Tibial artery (tissue), 4 donors: ENCODE measurements at regions not wholly inside any gene's neighbourhood (a gene's known extent, or its start where the extent isn't known, plus 50 kb on each side); places are given as distances from the start of the nearest gene placed in this dataset.
"Not testable (repeated sequence)": the region's sequence is repeated elsewhere in the genome, so short reads cannot be mapped to it uniquely, and the experiment has no call there.

ENCODE experiments used
- DNase-seq, 2 donors: peaks; one replicate each; pipeline ENCODE4 v3.0.0-alpha.2; 2019
- H3K27ac ChIP-seq, 2 donors: fragments of 200-600 bp; sonication (generic) in 1 of 2; 1 replicate in 1 of 2; 2 replicates in 1 of 2; pipeline ENCODE4 v1.5.1; 2018 to 2019; ENCODE audit warnings: mild to moderate bottlenecking in 1 of 2
- H3K27me3 ChIP-seq, 2 donors: fragments of 200-600 bp; sonication (generic) in 1 of 2; one replicate each; pipeline versions ENCODE4 v1.5.1 to v1.6.0; 2016 to 2019
- H3K36me3 ChIP-seq, 3 donors: fragments of 200-600 bp; sonication (generic) in 2 of 3; one replicate each; pipeline ENCODE4 v1.5.1; 2016 to 2019; ENCODE audit warnings: mild to moderate bottlenecking in 2 of 3
- H3K4me1 ChIP-seq, 4 donors: fragments of 200-600 bp; sonication (generic) in 2 of 4; 1 replicate in 3 of 4; 2 replicates in 1 of 4; pipeline ENCODE4 v1.5.1; 2016 to 2019
- H3K4me3 ChIP-seq, 2 donors: fragments of 200-600 bp; sonication (generic) in 1 of 2; 1 replicate in 1 of 2; 2 replicates in 1 of 2; pipeline ENCODE4 v1.5.1; 2018 to 2019; ENCODE audit warnings: mild to moderate bottlenecking in 2 of 2
- H3K9me3 ChIP-seq, 3 donors: fragments of 200-600 bp; sonication (generic) in 1 of 3; one replicate each; pipeline ENCODE4 v1.5.1; 2016 to 2019
- intact Hi-C: fragments of 100-400 bp; cut with DNase I; formaldehyde crosslinking; loops from one replicate; pipeline ENCODE4 v1.15.0; 2023; ENCODE audit warnings: low total_unique reads
- TF ChIP-seq, protein P1 (sequence below), 2 experiments: fragments of 200-600 bp in 1 of 2; fragments of 450-650 bp in 1 of 2; IDR thresholded peaks; one replicate each; pipeline ENCODE4 v1.5.1; 2017 to 2019; ENCODE audit warnings: antibody characterized with exemption in 2 of 2, mild to moderate bottlenecking in 1 of 2, moderate library complexity in 1 of 2

- H3K27me3 ChIP-seq: no peaks in the 10 kb centered on the region
- no peaks in the 10 kb centered on the region for H3K9me3 ChIP-seq
- intact Hi-C loops: loop anchor here (10.0 kb wide), 1 partner anchor 64 kb away; no protein-coding TSS in a partner anchor
- no peaks in the 10 kb centered on the region for H3K36me3 ChIP-seq
- H3K4me1 ChIP-seq: no peaks in the 10 kb centered on the region
- H3K27ac ChIP-seq: no peak overlapping the region
- no peak for DNase-seq
- TF ChIP-seq, protein P1, sequence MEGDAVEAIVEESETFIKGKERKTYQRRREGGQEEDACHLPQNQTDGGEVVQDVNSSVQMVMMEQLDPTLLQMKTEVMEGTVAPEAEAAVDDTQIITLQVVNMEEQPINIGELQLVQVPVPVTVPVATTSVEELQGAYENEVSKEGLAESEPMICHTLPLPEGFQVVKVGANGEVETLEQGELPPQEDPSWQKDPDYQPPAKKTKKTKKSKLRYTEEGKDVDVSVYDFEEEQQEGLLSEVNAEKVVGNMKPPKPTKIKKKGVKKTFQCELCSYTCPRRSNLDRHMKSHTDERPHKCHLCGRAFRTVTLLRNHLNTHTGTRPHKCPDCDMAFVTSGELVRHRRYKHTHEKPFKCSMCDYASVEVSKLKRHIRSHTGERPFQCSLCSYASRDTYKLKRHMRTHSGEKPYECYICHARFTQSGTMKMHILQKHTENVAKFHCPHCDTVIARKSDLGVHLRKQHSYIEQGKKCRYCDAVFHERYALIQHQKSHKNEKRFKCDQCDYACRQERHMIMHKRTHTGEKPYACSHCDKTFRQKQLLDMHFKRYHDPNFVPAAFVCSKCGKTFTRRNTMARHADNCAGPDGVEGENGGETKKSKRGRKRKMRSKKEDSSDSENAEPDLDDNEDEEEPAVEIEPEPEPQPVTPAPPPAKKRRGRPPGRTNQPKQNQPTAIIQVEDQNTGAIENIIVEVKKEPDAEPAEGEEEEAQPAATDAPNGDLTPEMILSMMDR (IDR thresholded peaks at IDR 0.05): no peak
- H3K4me3 ChIP-seq: no peak overlapping the region
Observed at GRCh38 chr9:27808864-27809263, 235.6 kb upstream of the C9orf72 start.

DNA sequence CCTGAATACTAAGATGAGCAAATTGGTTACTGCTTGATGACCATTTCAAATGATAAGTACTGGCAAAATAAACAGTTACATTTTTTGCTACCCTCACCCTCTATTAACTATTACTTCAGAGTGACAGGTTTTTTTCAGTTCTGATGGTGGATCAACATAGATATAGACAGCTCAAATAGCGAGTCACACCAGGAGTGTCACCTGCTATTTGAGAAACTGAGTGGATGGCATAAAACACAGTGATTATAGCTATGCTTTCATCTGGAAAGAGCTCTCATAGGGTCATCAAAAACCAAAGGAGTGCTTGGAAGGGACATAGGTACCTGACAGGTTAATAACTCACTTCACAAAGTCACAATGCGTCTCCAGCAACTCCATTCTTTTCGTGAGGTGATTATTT is 244.5 kb upstream of the C9orf72 start:
- H3K4me1 ChIP-seq: no peaks in the 10 kb centered on the region
- TF ChIP-seq, protein P1 (IDR thresholded peaks at IDR 0.05): no peak
- intact Hi-C loops: loop anchor here (10.0 kb wide), 1 partner anchor 967 kb away; no protein-coding TSS in a partner anchor
- no peaks in the 10 kb centered on the region for H3K27me3 ChIP-seq
- no peaks in the 10 kb centered on the region for H3K36me3 ChIP-seq
- no peak overlapping the region for H3K4me3 ChIP-seq
- no peaks in the 10 kb centered on the region for H3K9me3 ChIP-seq
- no peak overlapping the region for H3K27ac ChIP-seq
- no peak for DNase-seq

- Histone ChIP-seq H3K4me3 (no peak overlapping the region), H3K9me3 (no peaks in the 10 kb centered on the region), H3K27ac (no peak overlapping the region), H3K36me3 (no peaks in the 10 kb centered on the region), H3K27me3 (no peaks in the 10 kb centered on the region), H3K4me1 (no peaks in the 10 kb centered on the region)
- TF ChIP-seq, protein P1 (IDR thresholded peaks at IDR 0.05): no peak
- no peak for DNase-seq
- intact Hi-C loops: loop anchor here (10.0 kb wide), 1 partner anchor 966 kb away; no protein-coding TSS in a partner anchor
Observed at GRCh38 chr9:27818348-27818747, 245.1 kb upstream of the C9orf72 start.

DNA sequence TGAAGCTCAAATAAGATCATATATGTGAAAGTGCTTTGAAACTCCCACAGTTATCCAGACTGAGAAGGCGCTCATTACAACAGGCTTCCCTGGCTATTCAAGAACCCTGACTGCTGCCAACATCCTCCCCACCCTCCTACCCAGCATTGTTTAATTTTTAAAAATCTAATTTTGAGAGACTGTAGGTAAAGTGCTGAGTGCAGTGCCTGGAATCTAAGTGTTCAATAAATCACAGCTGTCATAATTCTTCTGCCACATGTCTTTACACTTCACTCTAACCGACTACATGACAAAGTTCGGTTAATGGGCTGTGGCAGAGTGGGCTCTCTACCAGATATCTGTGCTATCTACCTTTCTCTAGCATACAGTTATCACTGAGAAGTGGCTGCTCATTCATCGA is 255.6 kb upstream of the C9orf72 start:
- TF ChIP-seq, protein P1 (IDR thresholded peaks at IDR 0.05): no peak
- no peaks in the 10 kb centered on the region for H3K27me3 ChIP-seq
- H3K4me3 ChIP-seq: no peak overlapping the region
- H3K4me1 ChIP-seq: no peaks in the 10 kb centered on the region
- no peak overlapping the region for H3K27ac ChIP-seq
- no peaks in the 10 kb centered on the region for H3K9me3 ChIP-seq
- no peak for DNase-seq
- H3K36me3 ChIP-seq: no peaks in the 10 kb centered on the region
- intact Hi-C loops: no loop called here

- Histone ChIP-seq H3K27ac (no peak overlapping the region), H3K9me3 (no peaks in the 10 kb centered on the region), H3K27me3 (no peaks in the 10 kb centered on the region), H3K36me3 (no peaks in the 10 kb centered on the region), H3K4me1 (no peaks in the 10 kb centered on the region), H3K4me3 (no peak overlapping the region)
- intact Hi-C loops: no loop called here
- DNase-seq: no peak
- TF ChIP-seq, protein P1 (IDR thresholded peaks at IDR 0.05): no peak
Observed at GRCh38 chr9:27829621-27830020, 256.3 kb upstream of the C9orf72 start.

- H3K27me3 ChIP-seq, H3K4me1 ChIP-seq, H3K36me3 ChIP-seq, H3K27ac ChIP-seq, H3K4me3 ChIP-seq, intact Hi-C loops, H3K9me3 ChIP-seq, DNase-seq: not testable (repeated sequence)
Observed at GRCh38 chr9:27832108-27832507, 258.8 kb upstream of the C9orf72 start.
